ENCODE measurements at regions not wholly inside any gene's neighbourhood (a gene's known extent, or its start where the extent isn't known, plus 50 kb on each side); places are given as distances from the start of the nearest gene placed in this dataset.

DNA sequence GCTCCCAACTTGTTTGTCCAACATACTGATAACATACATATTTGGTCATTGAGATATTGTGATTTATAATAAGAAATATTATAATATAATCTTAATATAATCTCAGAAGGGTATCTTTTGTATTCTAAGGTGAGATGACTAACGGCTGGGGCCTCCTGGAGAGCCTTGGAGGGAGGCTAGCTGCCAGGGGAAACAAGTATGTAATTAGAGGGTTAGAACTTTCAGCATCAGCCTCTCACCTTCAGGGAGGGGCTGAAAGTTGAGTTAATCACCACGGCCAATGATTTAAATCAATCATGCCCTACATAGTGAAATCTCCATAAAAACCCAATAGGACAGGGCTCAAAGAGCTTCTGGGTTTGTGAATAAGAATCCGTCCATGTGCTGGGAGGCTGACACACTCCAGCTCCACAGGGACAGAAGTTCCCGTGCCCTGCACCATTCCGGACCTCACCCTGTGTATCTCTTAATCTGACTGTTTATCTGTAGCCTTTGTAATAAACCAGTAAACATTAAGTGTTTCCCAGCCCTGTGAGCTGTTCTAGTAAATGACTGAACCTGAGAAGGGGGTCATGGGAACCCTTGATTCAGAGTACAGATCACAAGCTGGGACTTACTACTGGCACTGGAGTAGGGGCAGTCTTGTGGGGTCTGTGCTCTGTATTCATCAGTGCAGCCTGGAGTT, 86.3 kb upstream of the STEAP1B start:
- TF ChIP-seq CTCF (conservative IDR thresholded peaks at IDR 0.05; ENCODE audit: low read depth, low read length) = no peak
- no peak for DNase-seq (ENCODE audit: low read depth)
- no peak overlapping the region for H3K4me3 ChIP-seq (ENCODE audit: low read depth, low read length)

DNA sequence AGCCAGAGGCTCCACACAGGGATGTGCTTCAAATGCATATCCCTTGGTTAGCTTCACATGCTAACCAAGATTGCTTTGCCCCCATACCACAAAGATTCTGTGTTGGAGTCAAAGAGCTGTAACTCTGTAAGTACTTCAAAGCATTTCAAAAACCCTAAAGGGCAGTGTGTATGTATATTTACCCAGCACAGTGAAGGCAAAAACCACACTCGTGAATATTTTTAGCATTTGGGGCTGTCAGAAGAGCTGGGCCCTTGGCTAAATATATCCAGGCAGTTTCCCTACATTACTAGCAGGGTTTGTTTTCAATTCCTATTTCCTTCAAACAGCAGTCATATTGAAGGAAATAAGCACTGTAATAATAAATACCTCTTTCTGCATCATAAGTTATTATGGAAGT, 84.2 kb upstream of the STEAP1B start:
- TF ChIP-seq CTCF (conservative IDR thresholded peaks at IDR 0.05; ENCODE audit: low read depth, low read length) = no peak
- no peak overlapping the region for H3K4me3 ChIP-seq (ENCODE audit: low read depth, low read length)
- DNase-seq (ENCODE audit: low read depth) = no peak

GRCh38 chr7:22582863-22583622, 83.1 kb upstream of the STEAP1B start:
- DNase-seq (ENCODE audit: low read depth) = peak; percentile 98

GRCh38 chr7:22581099-22581498, 81.1 kb upstream of the STEAP1B start:
- no peak for DNase-seq (ENCODE audit: low read depth)
- H3K4me3 ChIP-seq (ENCODE audit: low read depth, low read length) = no peak overlapping the region
- no peak for TF ChIP-seq CTCF (conservative IDR thresholded peaks at IDR 0.05; ENCODE audit: low read depth, low read length)

More at GRCh38 chr7:22582863-22583622, 83.1 kb upstream of the STEAP1B start:
- H3K4me3 ChIP-seq (ENCODE audit: low read depth, low read length) = no peak overlapping the region
- TF ChIP-seq CTCF (conservative IDR thresholded peaks at IDR 0.05; ENCODE audit: low read depth, low read length) = no peak

DNA sequence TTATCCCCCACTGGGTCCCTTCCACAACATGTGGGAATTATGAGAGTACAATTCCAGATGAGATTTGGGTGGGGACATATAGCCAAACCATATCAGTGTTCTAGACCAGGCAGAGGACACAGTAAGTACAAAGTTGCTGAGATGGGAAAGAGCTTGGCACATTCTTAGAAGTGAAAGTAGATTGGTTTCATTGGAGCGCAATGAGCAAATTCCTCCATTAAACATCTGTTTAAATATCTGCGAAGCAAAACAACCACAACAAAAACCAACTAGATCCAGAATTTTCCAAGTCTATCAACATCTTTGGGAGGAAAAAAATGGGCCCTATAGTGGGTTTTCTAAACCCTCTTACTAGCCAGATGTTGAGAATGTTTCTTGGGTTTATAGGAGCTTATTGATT, 80.0 kb upstream of the STEAP1B start:
- no peak for TF ChIP-seq CTCF (conservative IDR thresholded peaks at IDR 0.05; ENCODE audit: low read depth, low read length)
- no peak overlapping the region for H3K4me3 ChIP-seq (ENCODE audit: low read depth, low read length)
- no peak for DNase-seq (ENCODE audit: low read depth)

DNA sequence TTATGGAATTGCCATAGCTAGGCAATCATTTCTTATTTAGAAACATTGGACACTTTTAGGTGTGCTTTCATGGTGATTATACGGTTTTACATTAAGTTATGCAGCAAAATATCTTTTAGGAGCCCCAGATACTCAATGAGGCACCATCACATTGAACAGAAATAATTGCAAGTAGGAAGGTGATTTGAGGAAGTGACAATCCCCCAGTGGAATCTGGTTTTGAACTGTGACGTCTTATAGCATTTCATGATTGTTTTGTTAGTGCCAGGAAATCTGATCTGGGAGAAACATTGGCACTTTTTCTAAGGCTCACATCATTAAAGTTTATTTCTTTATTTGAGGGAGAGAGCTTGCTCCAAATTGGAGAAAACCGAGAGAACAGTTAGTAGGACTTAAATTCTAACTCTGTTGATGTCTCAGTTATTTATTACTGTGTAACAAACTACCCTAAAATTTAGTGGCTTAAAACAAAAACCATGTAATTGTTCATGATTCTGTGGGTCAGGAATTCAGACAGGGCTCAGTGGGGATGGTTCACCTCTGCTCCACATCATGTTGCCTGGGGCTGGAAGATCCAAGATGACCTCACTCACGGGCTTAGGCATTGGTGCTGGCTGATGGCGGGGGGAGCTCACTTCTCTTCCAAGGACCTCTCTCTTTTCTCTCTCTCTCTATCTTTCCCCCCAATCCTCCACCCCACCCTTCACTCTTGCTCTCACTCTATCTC, 78.2 kb upstream of the STEAP1B start:
- TF ChIP-seq CTCF (conservative IDR thresholded peaks at IDR 0.05; ENCODE audit: low read depth, low read length) = no peak
- no peak for DNase-seq (ENCODE audit: low read depth)
- no peak overlapping the region for H3K4me3 ChIP-seq (ENCODE audit: low read depth, low read length)

All from epithelial cell of proximal tubule (primary cell).